ENCODE measurements at regions not wholly inside any gene's neighbourhood (a gene's known extent, or its start where the extent isn't known, plus 50 kb on each side); places are given as distances from the start of the nearest gene placed in this dataset.
A peak's percentile ranks its signal among the peaks of the same experiment; 100 is the strongest.
"Not testable (repeated sequence)": the region's sequence is repeated elsewhere in the genome, so short reads cannot be mapped to it uniquely, and the experiment has no call there.

DNA sequence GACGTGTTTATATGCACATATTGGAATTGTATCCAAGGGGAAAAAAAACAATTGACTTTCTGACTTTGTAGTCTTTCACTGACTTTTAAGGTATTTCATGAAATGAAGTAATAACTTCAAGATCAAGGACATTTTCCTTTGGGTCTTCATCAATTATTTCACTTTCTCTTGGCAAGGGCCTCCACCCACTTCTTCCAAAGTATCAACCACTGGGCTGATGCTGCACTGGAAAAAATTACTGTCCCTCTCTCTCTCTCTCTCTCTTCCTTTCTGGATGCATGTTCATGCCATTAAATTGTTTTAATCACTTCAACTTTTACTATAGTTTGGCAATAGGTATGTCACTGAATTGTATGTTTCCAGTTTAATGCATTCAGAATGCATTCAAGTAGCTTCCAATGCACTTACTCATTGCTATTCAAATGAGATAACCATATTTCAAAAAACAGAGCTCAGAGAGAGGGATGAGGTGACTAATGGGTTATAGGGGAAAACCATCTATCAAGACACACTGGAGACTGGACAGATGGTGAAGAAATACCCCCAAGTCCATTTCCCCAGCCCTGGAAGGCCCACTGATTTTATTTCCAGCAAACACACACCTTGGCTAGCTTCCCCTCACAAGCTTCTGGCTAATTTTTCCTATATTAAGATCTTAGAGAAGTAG lies 585.3 kb downstream of the EBF1 start:
- H3K27ac ChIP-seq (ENCODE audit: low read length) = no peak overlapping the region
- ATAC-seq = no peak
- H3K9me3 ChIP-seq (ENCODE audit: control insufficient read depth, low read length) = no peaks in the 10 kb centered on the region

DNA sequence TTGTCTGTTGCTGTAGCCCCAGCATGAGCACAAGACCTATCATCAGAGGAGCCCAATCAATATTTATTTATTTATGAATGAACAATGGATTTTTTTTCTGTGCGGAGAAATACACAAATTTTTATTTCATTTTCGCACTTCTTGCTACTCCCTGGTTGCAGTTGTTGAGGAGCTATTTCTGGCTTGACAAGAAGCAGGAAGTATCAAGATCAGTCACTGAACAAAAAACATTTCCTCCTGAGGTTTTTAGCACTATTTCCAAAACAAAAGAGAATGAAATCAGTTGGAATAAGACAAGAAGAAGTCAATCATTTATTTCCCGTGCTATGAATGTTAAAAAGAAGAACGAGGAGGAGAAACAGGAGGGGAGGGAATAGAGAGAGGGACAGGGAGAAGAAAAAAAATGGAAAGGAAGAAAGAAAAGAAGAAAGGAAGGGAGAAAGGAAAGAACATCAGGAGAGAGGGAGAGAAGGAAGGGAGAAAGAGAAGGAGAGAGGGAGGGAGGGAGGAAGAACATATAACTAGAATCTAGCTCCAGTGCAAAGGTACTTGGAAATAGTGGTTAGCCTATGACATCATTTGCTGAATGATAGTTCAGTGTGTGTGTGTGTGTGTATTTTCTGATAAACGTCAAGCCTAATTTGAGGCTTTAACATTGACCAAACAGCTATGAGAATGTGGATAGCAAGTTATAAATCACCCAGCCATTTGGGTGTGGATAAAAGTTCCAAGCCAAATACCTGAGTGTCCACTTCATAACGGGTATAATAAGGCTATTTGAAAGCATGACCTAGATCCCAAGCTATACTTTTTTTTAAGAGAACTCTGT lies 586.0 kb downstream of the EBF1 start:
- Histone ChIP-seq H3K4me1 (ENCODE audit: control insufficient read depth, insufficient read depth, low read length) (peaks cover 3% of the 10 kb centered on the region), H3K4me3 (ENCODE audit: low read length) (no peak overlapping the region), H3K9me3 (ENCODE audit: control insufficient read depth, low read length) (no peaks in the 10 kb centered on the region), H3K27me3 (ENCODE audit: control insufficient read depth, insufficient read depth) (no peaks in the 10 kb centered on the region), H3K27ac (ENCODE audit: low read length) (no peak overlapping the region)
- DNase-seq (no peak), ATAC-seq (no peak)
- intact Hi-C loops (cut with DNase I) = no loop called here
- WGBS = 48% methylated on average over 6 of the region's 6 CpGs

More for the DNA sequence above, 585.3 kb downstream of the EBF1 start:
- no peak overlapping the region for H3K4me3 ChIP-seq (ENCODE audit: low read length)
- H3K4me1 ChIP-seq (ENCODE audit: control insufficient read depth, insufficient read depth, low read length) = peaks cover 3% of the 10 kb centered on the region
- H3K27me3 ChIP-seq (ENCODE audit: control insufficient read depth, insufficient read depth) = no peaks in the 10 kb centered on the region
- intact Hi-C loops (cut with DNase I) = no loop called here
- DNase-seq = no peak
- WGBS = 62% methylated on average over 1 of the region's 1 CpG

DNA sequence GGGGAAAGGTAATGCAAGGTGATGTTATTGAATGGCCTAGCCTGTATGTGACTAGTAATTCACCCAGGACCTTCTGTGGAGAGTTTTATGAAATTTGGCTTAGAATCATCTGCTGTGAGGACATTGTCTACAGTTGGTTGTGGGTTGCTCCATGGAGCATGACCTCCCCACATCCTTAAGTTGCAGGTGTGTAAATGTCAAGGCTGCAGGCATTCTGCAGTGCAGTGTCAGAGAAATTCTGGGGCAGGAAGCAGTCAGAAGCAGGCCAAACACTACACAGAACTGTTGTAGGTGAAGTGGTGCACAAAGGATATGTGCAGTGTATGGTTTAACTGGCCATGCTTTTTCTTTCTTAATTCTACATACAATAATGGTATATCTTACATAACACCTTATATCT lies 588.3 kb downstream of the EBF1 start:
- H3K27me3 ChIP-seq (ENCODE audit: control insufficient read depth, insufficient read depth) = no peaks in the 10 kb centered on the region
- ATAC-seq (no peak), DNase-seq (no peak)
- peaks cover 3% of the 10 kb centered on the region for H3K4me1 ChIP-seq (ENCODE audit: control insufficient read depth, insufficient read depth, low read length)
- intact Hi-C loops (cut with DNase I) = no loop called here
- no peaks in the 10 kb centered on the region for H3K9me3 ChIP-seq (ENCODE audit: control insufficient read depth, low read length)
- H3K4me3 ChIP-seq (ENCODE audit: low read length) = no peak overlapping the region
- no peak overlapping the region for H3K27ac ChIP-seq (ENCODE audit: low read length)

DNA sequence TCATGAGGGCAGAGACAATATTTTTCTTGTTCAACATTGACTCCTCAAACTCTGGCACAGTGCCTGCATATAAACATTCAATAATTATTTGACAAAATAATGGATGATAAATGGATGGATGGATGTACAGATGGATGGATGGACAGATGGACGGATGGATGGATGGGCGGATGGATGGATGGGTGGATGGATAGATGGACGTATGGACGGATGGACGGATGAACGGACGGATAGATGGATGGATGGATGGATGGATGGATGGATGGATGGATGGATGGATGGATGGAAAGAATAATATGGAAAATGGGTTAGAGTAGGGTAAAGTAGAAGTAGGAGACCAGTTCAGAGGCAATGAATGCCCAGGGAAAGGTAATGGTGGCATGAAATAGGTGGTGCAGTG lies 589.2 kb downstream of the EBF1 start:
- 83% methylated on average over 7 of the region's 7 CpGs for WGBS
- intact Hi-C loops (cut with DNase I) = no loop called here
- DNase-seq = no peak

DNA sequence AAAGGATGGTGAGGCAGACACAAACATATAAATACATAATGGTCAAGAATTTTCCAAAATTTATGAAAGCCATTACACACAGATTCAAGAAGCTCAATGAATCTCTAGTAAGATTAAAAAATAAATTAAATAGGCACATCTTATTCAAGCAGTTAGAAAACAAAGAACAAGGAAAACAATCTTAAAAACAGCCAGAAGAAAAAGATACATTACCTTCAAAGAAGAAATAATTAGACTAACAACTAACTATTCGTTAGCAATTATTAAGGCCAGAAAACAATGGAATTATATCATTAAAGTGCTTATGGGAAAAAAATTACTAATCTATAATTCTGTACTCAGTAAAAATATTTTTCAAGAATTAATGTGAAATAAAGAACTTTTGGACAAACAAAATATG lies 593.1 kb downstream of the EBF1 start:
- no peaks in the 10 kb centered on the region for H3K27me3 ChIP-seq (ENCODE audit: control insufficient read depth, insufficient read depth)
- WGBS = 88% methylated on average over 1 of the region's 1 CpG

More for the DNA sequence above, 589.2 kb downstream of the EBF1 start:
- Histone ChIP-seq H3K27ac (ENCODE audit: low read length) (no peak overlapping the region), H3K27me3 (ENCODE audit: control insufficient read depth, insufficient read depth) (no peaks in the 10 kb centered on the region), H3K4me3 (ENCODE audit: low read length) (no peak overlapping the region), H3K4me1 (ENCODE audit: control insufficient read depth, insufficient read depth, low read length) (peaks cover 3% of the 10 kb centered on the region), H3K9me3 (ENCODE audit: control insufficient read depth, low read length) (no peaks in the 10 kb centered on the region)
- no peak for ATAC-seq

DNA sequence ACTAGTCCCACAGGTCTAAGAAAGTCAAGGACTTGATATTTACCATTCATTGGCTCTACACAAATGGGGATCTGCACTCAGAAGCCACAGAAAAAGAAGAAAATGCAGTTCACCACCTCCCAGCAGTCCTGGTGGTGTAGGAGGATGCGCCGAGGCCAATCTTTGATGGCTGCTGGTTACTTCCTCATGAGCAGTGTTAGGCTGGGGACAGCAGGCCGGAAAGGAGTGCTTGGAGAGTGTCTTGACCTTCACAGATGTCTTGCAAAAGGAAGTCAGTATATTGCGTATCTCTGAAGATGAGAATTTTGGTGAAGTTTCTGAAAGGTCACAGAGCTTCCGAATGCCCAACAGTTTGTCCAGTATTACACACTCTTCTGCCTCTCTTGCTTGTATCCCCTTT lies 597.0 kb downstream of the EBF1 start:
- Histone ChIP-seq H3K27ac (ENCODE audit: low read length) (no peak overlapping the region), H3K4me1 (ENCODE audit: control insufficient read depth, insufficient read depth, low read length) (no peaks in the 10 kb centered on the region), H3K9me3 (ENCODE audit: control insufficient read depth, low read length) (no peaks in the 10 kb centered on the region), H3K4me3 (ENCODE audit: low read length) (no peak overlapping the region), H3K27me3 (ENCODE audit: control insufficient read depth, insufficient read depth) (no peaks in the 10 kb centered on the region)
- 64% methylated on average over 5 of the region's 5 CpGs for WGBS
- ATAC-seq (no peak), DNase-seq (peak in 1 of 3 donors; percentile 43)
- intact Hi-C loops (cut with DNase I) = no loop called here

More for the DNA sequence above, 593.1 kb downstream of the EBF1 start:
- DNase-seq = no peak
- H3K27ac ChIP-seq (ENCODE audit: low read length) = no peak overlapping the region
- intact Hi-C loops (cut with DNase I) = no loop called here
- no peak overlapping the region for H3K4me3 ChIP-seq (ENCODE audit: low read length)
- no peak for ATAC-seq
- H3K9me3 ChIP-seq (ENCODE audit: control insufficient read depth, low read length) = no peaks in the 10 kb centered on the region
- H3K4me1 ChIP-seq (ENCODE audit: control insufficient read depth, insufficient read depth, low read length) = no peaks in the 10 kb centered on the region

DNA sequence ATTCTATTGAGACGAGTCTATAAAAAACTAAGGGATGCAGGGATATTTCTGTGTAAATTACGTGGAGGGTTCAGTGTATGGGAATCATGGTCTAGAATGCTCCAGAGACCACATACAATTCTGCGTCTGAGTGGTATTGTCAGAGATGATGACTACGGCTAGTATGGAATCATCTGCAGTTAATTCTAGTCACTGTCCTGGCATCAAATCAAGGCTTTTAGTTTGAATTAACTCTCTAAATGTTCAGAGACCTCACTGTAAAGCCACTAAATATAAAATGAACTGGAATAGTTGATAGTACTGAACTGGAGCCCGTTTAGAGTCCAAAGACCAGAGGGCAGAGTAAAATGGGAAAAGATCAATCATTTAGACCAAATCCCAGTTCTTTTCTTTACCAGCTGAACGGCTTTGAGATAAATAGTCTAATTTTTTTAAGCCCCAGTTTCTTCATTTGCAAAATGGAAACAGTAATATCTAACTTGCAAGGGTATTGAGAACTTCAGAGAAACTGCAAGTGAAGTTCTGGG lies 599.8 kb downstream of the EBF1 start:
- no peaks in the 10 kb centered on the region for H3K4me1 ChIP-seq (ENCODE audit: control insufficient read depth, insufficient read depth, low read length)
- H3K27ac ChIP-seq (ENCODE audit: low read length) = no peak overlapping the region
- H3K4me3 ChIP-seq (ENCODE audit: low read length) = no peak overlapping the region
- DNase-seq (no peak), ATAC-seq (no peak)
- H3K27me3 ChIP-seq (ENCODE audit: control insufficient read depth, insufficient read depth) = no peaks in the 10 kb centered on the region
- WGBS = 60% methylated on average over 6 of the region's 6 CpGs
- H3K9me3 ChIP-seq (ENCODE audit: control insufficient read depth, low read length) = no peaks in the 10 kb centered on the region
- intact Hi-C loops (cut with DNase I) = no loop called here

DNA sequence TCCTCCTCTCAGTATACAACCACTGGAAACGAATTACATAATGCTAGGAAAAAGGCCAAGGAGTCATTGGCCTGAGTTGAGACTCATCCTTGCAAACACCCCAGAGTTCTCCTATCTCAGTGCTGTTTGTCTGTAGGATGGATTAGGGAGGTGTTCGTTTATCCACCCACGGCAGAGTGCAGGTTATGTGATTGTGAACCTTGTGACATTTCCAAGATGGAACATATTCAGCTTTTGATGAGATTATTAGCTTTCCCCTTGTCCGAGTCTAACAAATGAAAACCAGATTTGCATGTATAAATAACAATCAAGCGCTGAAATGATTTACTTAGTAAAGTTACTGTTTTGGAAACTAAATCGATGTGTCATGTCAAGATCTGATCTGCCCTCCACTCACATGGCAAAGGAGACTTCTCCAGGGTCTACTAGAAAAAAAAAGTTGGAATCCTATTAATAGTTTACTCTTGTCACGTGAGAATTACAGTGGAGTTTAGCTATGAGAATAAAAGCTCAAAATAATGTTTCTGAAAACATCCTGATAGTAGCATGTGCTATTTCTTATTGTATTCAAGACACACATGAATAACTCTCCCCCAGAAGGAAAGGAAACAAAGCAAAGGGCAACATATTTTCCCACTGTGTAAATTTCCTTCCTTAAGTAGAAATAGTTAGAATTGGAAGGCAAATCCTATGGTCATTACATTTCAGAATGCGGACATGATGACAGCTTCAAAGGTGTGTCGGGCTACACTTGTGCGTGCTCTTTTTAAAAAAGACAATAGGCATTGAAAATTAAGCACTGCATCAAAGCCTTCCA lies 600.4 kb downstream of the EBF1 start:
- 42% methylated on average over 10 of the region's 10 CpGs for WGBS
- Histone ChIP-seq H3K27me3 (ENCODE audit: control insufficient read depth, insufficient read depth) (no peaks in the 10 kb centered on the region), H3K27ac (ENCODE audit: low read length) (peak overlapping the region; percentile 42), H3K4me1 (ENCODE audit: control insufficient read depth, insufficient read depth, low read length) (no peaks in the 10 kb centered on the region), H3K9me3 (ENCODE audit: control insufficient read depth, low read length) (no peaks in the 10 kb centered on the region), H3K4me3 (ENCODE audit: low read length) (no peak overlapping the region)
- intact Hi-C loops (cut with DNase I) = no loop called here
- ATAC-seq (no peak), DNase-seq (no peak)

DNA sequence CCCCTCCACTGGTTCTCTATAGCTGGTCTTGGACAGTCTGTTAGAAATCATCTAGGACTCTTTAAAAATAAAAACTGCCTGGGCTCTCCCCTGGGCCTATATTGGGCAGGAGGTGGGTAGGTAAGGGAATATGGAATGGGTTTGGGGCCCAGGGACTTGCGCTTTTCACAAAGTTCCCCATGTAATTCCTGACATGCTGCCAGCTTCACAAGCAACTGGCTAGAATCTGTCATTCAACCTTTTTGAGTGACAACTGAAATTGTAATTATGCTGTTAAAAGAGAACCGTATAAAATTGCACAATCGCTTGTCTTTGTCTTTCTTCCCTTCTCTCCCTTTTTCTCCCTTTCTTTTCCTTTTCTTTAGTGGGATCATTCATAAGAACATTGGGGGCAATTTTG lies 603.1 kb downstream of the EBF1 start:
- 91% methylated on average over 3 of the region's 3 CpGs for WGBS
- DNase-seq = no peak
- Histone ChIP-seq H3K27ac (ENCODE audit: low read length) (no peak overlapping the region), H3K9me3 (ENCODE audit: control insufficient read depth, low read length) (no peaks in the 10 kb centered on the region), H3K4me1 (ENCODE audit: control insufficient read depth, insufficient read depth, low read length) (no peaks in the 10 kb centered on the region), H3K27me3 (ENCODE audit: control insufficient read depth, insufficient read depth) (no peaks in the 10 kb centered on the region), H3K4me3 (ENCODE audit: low read length) (no peak overlapping the region)
- no peak for ATAC-seq
- intact Hi-C loops (cut with DNase I) = no loop called here

DNA sequence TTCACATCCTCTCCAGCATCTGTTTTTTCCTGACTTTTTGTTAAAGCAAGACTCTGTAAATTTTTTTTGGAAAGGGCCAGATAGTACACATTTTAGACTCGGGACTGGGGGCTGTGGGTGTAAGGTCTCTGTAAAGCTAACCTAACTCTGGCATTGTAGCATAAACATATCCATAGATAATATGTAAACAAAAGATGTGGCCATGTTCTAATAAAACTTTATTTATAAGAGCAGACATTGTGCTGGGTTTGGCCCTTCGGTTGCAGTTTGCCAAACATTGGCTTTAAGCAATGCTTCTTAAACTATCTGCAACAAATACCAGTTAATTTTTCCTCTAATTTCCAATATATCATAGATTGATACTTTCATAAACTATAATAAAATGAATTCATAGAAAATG lies 605.2 kb downstream of the EBF1 start:
- 91% methylated on average over 2 of the region's 2 CpGs for WGBS
- no peaks in the 10 kb centered on the region for H3K27me3 ChIP-seq (ENCODE audit: control insufficient read depth, insufficient read depth)
- no peak overlapping the region for H3K27ac ChIP-seq (ENCODE audit: low read length)
- DNase-seq (no peak), ATAC-seq (no peak)
- no peak overlapping the region for H3K4me3 ChIP-seq (ENCODE audit: low read length)
- no peaks in the 10 kb centered on the region for H3K4me1 ChIP-seq (ENCODE audit: control insufficient read depth, insufficient read depth, low read length)
- H3K9me3 ChIP-seq (ENCODE audit: control insufficient read depth, low read length) = no peaks in the 10 kb centered on the region
- intact Hi-C loops (cut with DNase I) = no loop called here

DNA sequence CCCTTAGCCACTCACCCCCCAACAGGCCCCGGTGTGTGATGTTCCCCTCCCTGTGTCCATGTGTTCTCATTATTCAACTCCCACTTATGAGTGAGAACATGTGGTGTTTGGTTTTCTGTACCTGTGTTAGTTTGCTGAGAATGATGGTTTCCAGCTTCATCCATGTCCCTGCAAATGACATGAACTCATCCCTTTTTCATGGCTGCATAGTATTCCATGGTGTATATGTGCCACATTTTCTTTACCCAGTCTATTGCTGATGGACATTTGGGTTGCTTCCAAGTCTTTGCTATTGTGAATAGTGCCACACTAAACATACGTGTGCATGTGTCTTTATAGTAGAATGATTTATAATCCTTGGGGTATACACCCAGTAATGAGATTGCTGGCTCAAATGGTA lies 605.7 kb downstream of the EBF1 start:
- 95% methylated on average over 2 of the region's 2 CpGs for WGBS
- H3K27me3 ChIP-seq (ENCODE audit: control insufficient read depth, insufficient read depth); H3K4me1 ChIP-seq (ENCODE audit: control insufficient read depth, insufficient read depth, low read length); H3K27ac ChIP-seq (ENCODE audit: low read length); ATAC-seq; intact Hi-C loops (cut with DNase I); H3K9me3 ChIP-seq (ENCODE audit: control insufficient read depth, low read length); H3K4me3 ChIP-seq (ENCODE audit: low read length); DNase-seq: not testable (repeated sequence)
